GM06990 (cell line): ENCODE measurements at regions not wholly inside any gene's neighbourhood (a gene's known extent, or its start where the extent isn't known, plus 50 kb on each side); places are given as distances from the start of the nearest gene placed in this dataset.

Experiments used
- DNase-seq: peaks from one replicate; pipeline ENCODE4 v3.0.0-alpha.2; 2011; ENCODE audit not compliant: insufficient read length; ENCODE audit errors: extremely low read depth
- H3K27me3 ChIP-seq: replicated peaks from 2 replicates; pipeline ENCODE4 v1.6.0; 2011; ENCODE audit warnings: low read length; ENCODE audit not compliant: control insufficient read depth, insufficient read depth
- H3K36me3 ChIP-seq: 2 replicates; pipeline ENCODE4 v1.5.1; 2011; ENCODE audit warnings: low read length; ENCODE audit not compliant: control insufficient read depth, insufficient read depth
- H3K4me3 ChIP-seq: replicated peaks from 2 replicates; pipeline ENCODE4 v1.5.1; 2011; ENCODE audit warnings: low read depth, mild to moderate bottlenecking, control low read depth, low read length
- TF ChIP-seq, protein P1 (sequence below): IDR thresholded peaks from 2 replicates; pipeline ENCODE4 v1.5.1; 2011; ENCODE audit warnings: low read length, control low read depth, mild to moderate bottlenecking, inconsistent platforms; ENCODE audit not compliant: insufficient read depth, poor library complexity, severe bottlenecking

DNA sequence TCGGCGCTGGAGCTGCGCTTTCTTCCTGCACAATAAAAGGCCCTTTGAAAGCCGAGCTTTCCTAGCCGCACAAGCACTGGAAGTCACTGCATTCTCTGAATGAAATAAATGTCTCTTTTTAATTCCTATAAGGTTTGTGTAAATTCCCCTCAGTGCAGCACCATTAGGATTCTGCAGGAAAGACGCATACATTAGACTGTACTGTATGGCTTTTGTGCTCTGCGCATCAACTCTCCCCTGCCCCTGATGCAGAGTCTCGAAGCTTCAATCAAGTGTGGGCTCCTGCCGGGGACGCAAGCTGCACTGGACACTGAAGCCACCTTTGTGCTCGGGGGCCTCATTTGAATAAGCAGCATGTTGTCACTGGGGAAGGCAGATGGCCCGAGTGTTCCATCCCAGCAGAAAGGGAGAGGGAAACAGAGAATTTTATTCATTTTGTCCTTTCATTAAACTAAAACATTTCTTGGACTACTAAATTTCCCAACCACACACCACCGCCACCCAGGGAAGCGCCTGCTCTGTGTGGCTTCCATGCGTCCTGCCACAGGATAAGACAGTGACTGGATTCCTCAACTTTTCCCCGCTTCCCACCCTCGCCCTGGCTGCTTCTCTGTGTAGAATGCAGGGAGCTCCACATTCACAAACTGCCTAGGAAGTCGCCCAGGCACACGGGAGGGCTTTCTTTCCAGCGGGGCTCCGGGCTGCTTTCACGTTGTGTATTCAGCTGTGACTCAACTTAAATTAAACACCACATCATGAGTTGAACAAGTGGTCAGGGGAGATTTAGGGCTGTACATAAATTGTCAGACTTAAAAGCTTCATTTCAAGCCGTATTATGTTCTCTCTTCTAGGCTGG, 635.4 kb downstream of the IRX1 start:
- no peaks in the 10 kb centered on the region for H3K27me3 ChIP-seq
- TF ChIP-seq, protein P1, sequence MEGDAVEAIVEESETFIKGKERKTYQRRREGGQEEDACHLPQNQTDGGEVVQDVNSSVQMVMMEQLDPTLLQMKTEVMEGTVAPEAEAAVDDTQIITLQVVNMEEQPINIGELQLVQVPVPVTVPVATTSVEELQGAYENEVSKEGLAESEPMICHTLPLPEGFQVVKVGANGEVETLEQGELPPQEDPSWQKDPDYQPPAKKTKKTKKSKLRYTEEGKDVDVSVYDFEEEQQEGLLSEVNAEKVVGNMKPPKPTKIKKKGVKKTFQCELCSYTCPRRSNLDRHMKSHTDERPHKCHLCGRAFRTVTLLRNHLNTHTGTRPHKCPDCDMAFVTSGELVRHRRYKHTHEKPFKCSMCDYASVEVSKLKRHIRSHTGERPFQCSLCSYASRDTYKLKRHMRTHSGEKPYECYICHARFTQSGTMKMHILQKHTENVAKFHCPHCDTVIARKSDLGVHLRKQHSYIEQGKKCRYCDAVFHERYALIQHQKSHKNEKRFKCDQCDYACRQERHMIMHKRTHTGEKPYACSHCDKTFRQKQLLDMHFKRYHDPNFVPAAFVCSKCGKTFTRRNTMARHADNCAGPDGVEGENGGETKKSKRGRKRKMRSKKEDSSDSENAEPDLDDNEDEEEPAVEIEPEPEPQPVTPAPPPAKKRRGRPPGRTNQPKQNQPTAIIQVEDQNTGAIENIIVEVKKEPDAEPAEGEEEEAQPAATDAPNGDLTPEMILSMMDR, result no peak
- H3K36me3 ChIP-seq, result no peaks in the 10 kb centered on the region
- no peak overlapping the region for H3K4me3 ChIP-seq
- no peak for DNase-seq

DNA sequence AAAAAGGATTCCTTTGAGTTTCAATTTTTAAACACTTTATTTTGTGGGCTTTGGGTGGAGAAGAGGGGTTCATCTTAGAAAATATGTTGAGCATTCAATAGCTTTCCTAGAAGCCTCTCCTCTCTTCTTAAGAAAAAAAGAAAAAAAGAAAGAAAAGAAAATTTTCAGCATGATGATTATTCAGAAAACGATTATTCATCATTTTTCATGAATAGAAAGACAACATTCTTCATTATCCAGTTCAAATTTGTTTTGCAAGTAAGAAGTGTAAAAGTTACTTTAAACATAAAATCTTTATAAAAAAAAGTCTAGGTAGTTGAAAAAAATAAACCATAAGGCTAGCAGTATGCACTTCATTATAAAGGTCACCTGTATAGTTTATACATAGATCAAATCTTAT, 636.5 kb downstream of the IRX1 start:
- DNase-seq, result no peak
- H3K27me3 ChIP-seq, result no peaks in the 10 kb centered on the region
- H3K36me3 ChIP-seq, result no peaks in the 10 kb centered on the region
- no peak overlapping the region for H3K4me3 ChIP-seq
- TF ChIP-seq, protein P1, result no peak

DNA sequence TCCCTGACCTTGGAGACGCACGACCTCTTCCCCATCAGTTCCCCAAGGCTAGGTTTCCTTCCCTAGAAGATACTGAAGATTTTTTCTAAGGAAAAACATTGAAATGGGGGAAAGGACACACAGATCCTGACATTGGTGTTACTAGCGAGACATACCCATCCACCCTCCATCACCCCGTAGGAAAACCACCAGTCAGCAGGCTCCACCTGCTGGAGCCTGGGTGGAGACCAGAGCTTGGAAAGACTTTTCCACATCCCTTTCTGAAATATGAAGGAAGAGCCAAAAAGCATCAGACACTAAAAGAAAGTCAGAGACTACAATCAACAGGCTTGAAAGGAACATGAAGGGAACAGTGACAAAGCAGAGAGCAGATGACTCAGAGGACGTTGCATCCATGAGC, 638.0 kb downstream of the IRX1 start:
- TF ChIP-seq, protein P1, result no peak
- no peak for DNase-seq
- H3K27me3 ChIP-seq, result no peaks in the 10 kb centered on the region
- no peak overlapping the region for H3K4me3 ChIP-seq
- no peaks in the 10 kb centered on the region for H3K36me3 ChIP-seq

DNA sequence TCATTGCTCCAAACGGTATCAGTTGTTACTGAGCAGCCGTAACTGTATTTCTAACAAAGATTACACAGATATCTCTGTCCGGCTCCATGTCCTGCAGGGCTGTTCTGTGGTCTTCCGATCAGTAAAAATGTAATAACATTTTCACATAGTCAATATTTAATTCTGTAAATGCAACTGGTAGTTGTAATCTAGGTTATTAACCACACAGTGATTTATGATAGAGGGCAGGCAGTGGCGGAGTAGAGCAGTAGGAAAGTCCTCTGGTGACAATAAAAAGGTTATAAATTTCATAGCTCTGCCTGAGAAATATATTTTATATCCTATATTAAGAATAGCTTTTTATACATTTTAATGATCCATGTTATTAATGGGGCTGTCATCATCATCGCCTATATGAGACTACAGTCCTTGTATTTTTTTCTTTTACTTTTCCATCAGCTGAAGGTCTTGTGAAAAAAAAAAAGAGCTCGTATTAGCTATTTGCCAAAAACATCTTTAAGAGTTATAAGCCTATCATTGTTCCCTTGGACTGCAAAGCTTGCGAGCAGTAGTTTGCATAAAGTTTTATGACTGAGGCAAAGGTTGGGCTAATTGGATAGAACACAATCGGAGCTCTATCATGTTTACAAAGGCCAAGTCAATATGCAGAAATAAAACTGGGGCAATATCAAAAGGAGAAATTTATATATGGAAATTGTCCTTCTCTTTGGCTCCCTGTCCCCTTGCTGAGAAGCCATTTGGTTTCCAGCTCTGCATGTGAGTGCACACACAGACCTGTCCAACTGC, 648.0 kb downstream of the IRX1 start:
- TF ChIP-seq, protein P1, result no peak
- DNase-seq, result no peak
- no peaks in the 10 kb centered on the region for H3K27me3 ChIP-seq
- no peak overlapping the region for H3K4me3 ChIP-seq
- no peaks in the 10 kb centered on the region for H3K36me3 ChIP-seq

DNA sequence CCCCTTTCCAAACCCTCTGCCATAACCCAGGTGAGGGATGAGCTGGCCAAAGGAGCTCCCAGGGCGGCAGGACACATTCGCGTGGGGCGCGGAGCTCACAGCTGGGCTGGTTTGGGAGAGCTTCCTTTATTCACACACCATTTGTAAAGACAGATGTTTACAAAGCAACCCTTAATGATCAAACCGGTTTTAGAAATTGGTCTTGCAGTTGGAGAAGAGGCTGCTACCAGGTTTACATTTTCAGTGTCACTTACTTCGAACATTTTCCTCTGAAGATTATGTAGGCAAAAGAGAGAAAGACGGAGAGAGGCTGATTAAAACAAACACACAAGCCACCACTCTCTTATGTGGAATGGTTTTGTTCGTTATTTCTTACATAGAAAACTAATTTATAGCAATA, 648.7 kb downstream of the IRX1 start:
- no peaks in the 10 kb centered on the region for H3K36me3 ChIP-seq
- TF ChIP-seq, protein P1, result no peak

More for the DNA sequence above, 648.7 kb downstream of the IRX1 start:
- Histone ChIP-seq H3K27me3 (no peaks in the 10 kb centered on the region), H3K4me3 (no peak overlapping the region)
- no peak for DNase-seq
